ENCODE measurements at regions not wholly inside any gene's neighbourhood (a gene's known extent, or its start where the extent isn't known, plus 50 kb on each side); places are given as distances from the start of the nearest gene placed in this dataset.

GRCh38 chr16:85180827-85181738 lies 68.8 kb upstream of the CIBAR2 start:
- TF ChIP-seq CTCF (IDR thresholded peaks at IDR 0.05) (no peak), POLR2A (IDR thresholded peaks at IDR 0.05) (no peak)
